Colonic mucosa (tissue), 4 donors: ENCODE measurements at regions not wholly inside any gene's neighbourhood (a gene's known extent, or its start where the extent isn't known, plus 50 kb on each side); places are given as distances from the start of the nearest gene placed in this dataset.

ENCODE experiments used
- DNase-seq: peaks from one replicate; pipeline ENCODE4 v3.0.0-alpha.2; 2020
- H3K27ac ChIP-seq: fragments of 200-600 bp; one replicate; pipeline ENCODE4 v1.8.0; 2021
- H3K27me3 ChIP-seq: fragments of 200-600 bp; one replicate; pipeline ENCODE4 v1.8.0; 2021
- H3K36me3 ChIP-seq: fragments of 200-600 bp; one replicate; pipeline ENCODE4 v1.8.0; 2021
- H3K4me1 ChIP-seq: fragments of 200-600 bp; one replicate; pipeline ENCODE4 v1.8.0; 2021; ENCODE audit warnings: mild to moderate bottlenecking
- H3K4me3 ChIP-seq: fragments of 200-600 bp; one replicate; pipeline ENCODE4 v1.8.0; 2021
- H3K9ac ChIP-seq, 2 donors: one replicate each; pipeline ENCODE4 v1.7.0; 2013; ENCODE audit warnings: control low read depth in 2 of 2, low read depth in 2 of 2, low read length in 2 of 2
- H3K9me3 ChIP-seq: fragments of 200-600 bp; one replicate; pipeline ENCODE4 v1.8.0; 2021
- CTCF ChIP-seq: fragments of 200-600 bp; IDR thresholded peaks from one replicate; pipeline ENCODE4 v1.8.0; 2022; ENCODE audit warnings: antibody characterized with exemption, mild to moderate bottlenecking
- intact Hi-C: fragments of 100-400 bp; cut with DNase I; formaldehyde crosslinking; loops from one replicate; pipeline ENCODE4 v1.14.1; 2022
- donor health status: healthy.
- donor health status: DM: no; HTN: no; CAD: no.
- donor health status: DM: no; HTN: no; CAD: no.

DNA sequence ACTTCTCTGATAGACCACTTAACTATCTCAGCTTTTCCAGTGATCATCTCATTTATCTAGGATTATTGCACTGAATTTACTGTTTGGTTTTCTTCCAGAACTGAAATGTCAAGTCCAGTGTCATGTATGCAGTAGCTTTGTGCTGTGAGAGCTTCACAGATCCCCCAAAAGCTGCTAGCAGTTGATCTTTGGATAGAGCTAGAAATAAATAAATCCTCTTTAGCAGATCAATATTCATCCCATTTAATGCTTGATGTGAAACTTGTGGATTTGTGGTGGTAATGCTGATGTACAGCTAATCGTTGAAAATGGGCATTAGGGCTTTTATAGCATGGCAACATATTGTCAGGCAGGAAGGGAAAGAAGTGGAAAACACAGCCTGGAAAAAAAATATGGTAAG lies 509.6 kb upstream of the FAM241A start:
- H3K4me1 ChIP-seq: no peaks in the 10 kb centered on the region
- H3K27me3 ChIP-seq: no peaks in the 10 kb centered on the region
- no peak overlapping the region for H3K27ac ChIP-seq
- no peak for TF ChIP-seq CTCF
- H3K4me3 ChIP-seq: no peak overlapping the region
- DNase-seq: no peak
- intact Hi-C loops: loop anchor here (10.0 kb wide), 1 partner anchor 1001 kb away; no protein-coding TSS in a partner anchor
- no peak overlapping the region for H3K9ac ChIP-seq
- H3K36me3 ChIP-seq: no peaks in the 10 kb centered on the region
- H3K9me3 ChIP-seq: no peaks in the 10 kb centered on the region

DNA sequence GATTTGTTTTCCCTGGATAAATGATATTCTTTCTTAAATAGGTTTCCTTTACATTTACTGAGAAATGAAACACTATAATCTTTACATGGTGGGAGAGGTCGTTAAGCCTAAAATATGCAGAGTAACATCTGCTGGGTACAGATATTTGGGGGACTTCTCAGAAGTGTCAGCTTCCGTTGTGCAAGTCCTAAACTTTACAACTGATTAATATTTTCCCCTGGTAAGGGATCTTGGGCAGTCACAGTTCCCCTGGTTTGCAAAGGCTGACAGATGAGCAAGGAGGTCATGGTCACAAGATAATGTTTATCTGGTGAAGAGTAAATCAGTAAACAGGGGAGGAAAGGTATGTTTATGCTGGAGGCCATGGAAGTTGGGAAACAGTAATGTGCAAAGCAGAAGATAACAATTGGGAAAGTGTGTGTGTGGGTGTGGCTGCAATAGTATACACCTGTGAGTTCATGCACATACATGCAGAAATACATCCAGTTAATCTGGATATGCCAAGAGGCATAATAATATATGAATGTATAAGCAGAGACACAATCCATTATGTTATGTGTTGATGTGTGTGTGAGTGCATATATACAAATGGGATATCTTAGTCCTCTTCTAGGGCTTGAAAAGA lies 508.2 kb upstream of the FAM241A start:
- Histone ChIP-seq H3K4me1 (no peaks in the 10 kb centered on the region), H3K27ac (no peak overlapping the region), H3K36me3 (no peaks in the 10 kb centered on the region), H3K9ac (no peak overlapping the region), H3K27me3 (no peaks in the 10 kb centered on the region), H3K4me3 (no peak overlapping the region), H3K9me3 (no peaks in the 10 kb centered on the region)
- no peak for DNase-seq
- TF ChIP-seq CTCF: no peak
- intact Hi-C loops: loop anchor here (10.0 kb wide), 1 partner anchor 1002 kb away; no protein-coding TSS in a partner anchor

DNA sequence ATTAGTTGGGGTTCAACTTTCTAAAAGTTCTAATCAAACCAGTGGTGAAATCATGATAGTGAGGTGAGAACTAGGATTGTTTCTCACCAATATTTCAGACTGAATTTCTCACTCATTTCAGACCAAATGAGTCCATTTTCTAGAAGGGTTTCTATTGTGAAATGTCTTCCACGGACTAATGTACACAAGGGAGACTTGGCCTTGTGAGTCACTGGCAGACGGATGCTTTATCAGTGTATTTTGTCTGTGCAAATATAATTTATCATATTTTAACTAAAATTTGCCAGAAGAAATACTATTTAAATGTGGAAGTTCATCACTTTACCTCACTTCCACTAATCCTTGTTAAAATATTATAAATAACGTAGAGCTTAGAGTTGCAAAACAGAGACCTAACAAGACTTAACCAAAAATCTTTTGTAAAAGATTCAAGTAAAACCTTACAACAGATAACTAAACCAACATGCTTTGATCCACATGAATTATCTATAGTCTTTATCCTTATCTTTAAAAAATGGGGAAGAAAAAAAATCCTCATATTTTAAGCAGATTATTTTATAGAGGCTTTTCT lies 506.0 kb upstream of the FAM241A start:
- Histone ChIP-seq H3K27me3 (no peaks in the 10 kb centered on the region), H3K36me3 (no peaks in the 10 kb centered on the region), H3K9me3 (no peaks in the 10 kb centered on the region), H3K27ac (no peak overlapping the region), H3K9ac (no peak overlapping the region), H3K4me1 (no peaks in the 10 kb centered on the region), H3K4me3 (no peak overlapping the region)
- intact Hi-C loops: loop anchor here (10.0 kb wide), 1 partner anchor 1004 kb away; no protein-coding TSS in a partner anchor
- TF ChIP-seq CTCF: no peak
- DNase-seq: no peak

DNA sequence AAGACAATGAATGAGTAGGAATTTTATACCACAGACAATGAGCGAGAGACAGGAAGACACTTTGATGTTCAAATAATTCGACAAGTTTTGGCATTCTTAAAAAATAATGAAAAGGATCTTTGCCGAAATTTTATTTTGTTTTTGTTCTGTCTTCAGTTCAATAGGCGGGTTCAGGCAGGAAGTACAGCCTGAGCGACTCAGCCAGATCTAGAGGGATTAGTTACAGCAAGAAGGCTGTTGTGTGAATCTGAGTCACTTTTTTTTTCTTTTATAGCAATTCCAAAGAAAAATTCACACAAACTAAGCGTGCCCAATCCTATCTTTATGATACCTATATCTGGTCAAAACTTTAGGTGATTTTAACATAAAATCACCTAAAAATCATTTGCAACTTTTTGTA lies 505.4 kb upstream of the FAM241A start:
- H3K4me1 ChIP-seq: no peaks in the 10 kb centered on the region
- intact Hi-C loops: loop anchor here (5.0 to 10.0 kb wide), 3 partner anchors 217 to 1005 kb away; no protein-coding TSS in a partner anchor
- no peaks in the 10 kb centered on the region for H3K9me3 ChIP-seq
- no peaks in the 10 kb centered on the region for H3K36me3 ChIP-seq
- DNase-seq: no peak
- H3K4me3 ChIP-seq: no peak overlapping the region
- no peaks in the 10 kb centered on the region for H3K27me3 ChIP-seq
- no peak for TF ChIP-seq CTCF
- no peak overlapping the region for H3K27ac ChIP-seq
- no peak overlapping the region for H3K9ac ChIP-seq

DNA sequence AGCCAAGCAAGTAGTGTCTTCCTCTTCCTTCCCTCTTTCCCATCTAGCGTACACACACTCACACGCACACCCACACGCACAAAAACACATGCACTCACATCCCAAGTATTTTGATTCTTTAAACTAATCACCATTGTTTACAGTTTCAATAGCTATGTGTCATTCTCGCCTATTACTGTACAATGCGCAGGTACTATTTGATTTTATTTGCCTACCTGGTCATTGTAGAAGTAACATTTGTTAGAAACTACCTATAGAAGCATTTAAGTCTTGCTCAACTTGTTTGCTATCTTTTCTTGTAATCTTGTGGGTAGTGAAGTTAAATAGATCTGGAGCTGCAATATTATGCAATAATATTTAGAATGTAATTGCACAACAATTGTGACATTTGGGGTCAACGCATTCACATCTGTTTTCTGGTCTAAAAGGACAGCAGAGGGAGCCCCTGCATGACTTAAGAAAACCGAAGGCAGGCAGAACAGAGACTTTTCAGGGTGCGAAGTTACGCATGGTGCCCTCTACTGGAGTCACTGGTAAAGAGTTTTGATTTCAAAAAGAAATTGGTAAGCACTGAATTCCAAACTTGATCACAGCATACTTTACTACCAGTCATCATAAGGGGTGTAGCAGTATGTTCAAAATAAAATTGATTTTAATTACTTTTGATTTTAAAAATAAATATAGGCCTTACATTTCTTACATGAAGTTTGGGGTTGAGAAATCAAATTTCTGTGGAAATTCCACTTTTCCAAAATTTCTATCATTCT lies 503.3 kb upstream of the FAM241A start:
- Histone ChIP-seq H3K27ac (no peak overlapping the region), H3K27me3 (no peaks in the 10 kb centered on the region), H3K9me3 (no peaks in the 10 kb centered on the region), H3K36me3 (no peaks in the 10 kb centered on the region), H3K4me1 (no peaks in the 10 kb centered on the region), H3K9ac (no peak overlapping the region), H3K4me3 (no peak overlapping the region)
- DNase-seq: peak; percentile 48
- TF ChIP-seq CTCF: peak; percentile 62
- intact Hi-C loops: loop anchor here (5.0 to 10.0 kb wide), 2 partner anchors 215 to 303 kb away; no protein-coding TSS in a partner anchor
